ENCODE measurements at regions not wholly inside any gene's neighbourhood (a gene's known extent, or its start where the extent isn't known, plus 50 kb on each side); places are given as distances from the start of the nearest gene placed in this dataset.
"Not testable (repeated sequence)": the region's sequence is repeated elsewhere in the genome, so short reads cannot be mapped to it uniquely, and the experiment has no call there.

- H2AK5ac ChIP-seq (ENCODE audit: low read depth, low read length); H3K36me3 ChIP-seq (ENCODE audit: control insufficient read depth, insufficient read depth, low read length); H2AK9ac ChIP-seq (replicated peaks; ENCODE audit: low read depth, low read length, poor library complexity); POLR2A ChIA-PET (ENCODE audit: unreplicated experiment); DNase-seq; H2BK20ac ChIP-seq (ENCODE audit: low read depth, low read length); BruUV-seq (replicated peaks); dilution Hi-C loops (cut with HindIII; ENCODE audit: low sequenced_read_pairs, unreplicated experiment); H4K5ac ChIP-seq (ENCODE audit: low read depth, low read length); H4K8ac ChIP-seq (ENCODE audit: low read depth in 2 of 2, low read length in 2 of 2); H3K23ac ChIP-seq (ENCODE audit: low read depth, low read length); intact Hi-C loops (cut with micrococcal nuclease); H3K9me1 ChIP-seq (ENCODE audit: insufficient read depth, low read length); H3K27ac ChIP-seq (ENCODE audit: insufficient read depth, low read length); H3K4ac ChIP-seq (ENCODE audit: low read depth, low read length); H3K18ac ChIP-seq (ENCODE audit: low read depth, low read length); H3K14ac ChIP-seq (replicated peaks; ENCODE audit: low read depth, low read length); in situ Hi-C loops (cut with MboI; ENCODE audit: low sequenced_read_pairs); H3K9me3 ChIP-seq (ENCODE audit: control insufficient read depth, insufficient read depth, low read length); H3K9ac ChIP-seq (ENCODE audit: low read depth, low read length); H4K20me1 ChIP-seq (ENCODE audit: insufficient read depth, low read length); CTCF ChIA-PET; H2BK120ac ChIP-seq (ENCODE audit: low read depth, low read length); H3K56ac ChIP-seq (ENCODE audit: extremely low read depth, insufficient read depth, low read length); H2BK5ac ChIP-seq (ENCODE audit: low read depth, low read length, poor library complexity, severe bottlenecking); H3K4me2 ChIP-seq (ENCODE audit: low read depth, low read length); H3K4me1 ChIP-seq (ENCODE audit: control insufficient read depth, insufficient read depth, low read length); H2BK15ac ChIP-seq (ENCODE audit: low read depth, low read length); H4K91ac ChIP-seq (ENCODE audit: insufficient read depth, low read depth, low read length); H3K4me3 ChIP-seq (ENCODE audit: insufficient read depth, low read depth, low read length); H3K79me1 ChIP-seq (ENCODE audit: low read depth in 1 of 2, low read length in 2 of 2); ATAC-seq (ENCODE audit: low read depth); H2AFZ ChIP-seq (replicated peaks; ENCODE audit: low read length, poor library complexity); H3K27me3 ChIP-seq (ENCODE audit: control insufficient read depth, insufficient read depth, low read length): not testable (repeated sequence)
Measured at GRCh38 chrX:89567787-89568186, 353.9 kb upstream of the TGIF2LX start.

- H3K9me3 ChIP-seq (ENCODE audit: control insufficient read depth, insufficient read depth, low read length); intact Hi-C loops (cut with micrococcal nuclease); H2BK5ac ChIP-seq (ENCODE audit: low read depth, low read length, poor library complexity, severe bottlenecking); POLR2A ChIA-PET (ENCODE audit: unreplicated experiment); H4K91ac ChIP-seq (ENCODE audit: insufficient read depth, low read depth, low read length); H3K4me1 ChIP-seq (ENCODE audit: control insufficient read depth, insufficient read depth, low read length); H2BK120ac ChIP-seq (ENCODE audit: low read depth, low read length); H3K9ac ChIP-seq (ENCODE audit: low read depth, low read length); H3K56ac ChIP-seq (ENCODE audit: extremely low read depth, insufficient read depth, low read length); H2AK5ac ChIP-seq (ENCODE audit: low read depth, low read length); H3K27ac ChIP-seq (ENCODE audit: insufficient read depth, low read length); CTCF ChIA-PET; H2BK20ac ChIP-seq (ENCODE audit: low read depth, low read length); H3K4me3 ChIP-seq (ENCODE audit: insufficient read depth, low read depth, low read length); H3K79me1 ChIP-seq (ENCODE audit: low read depth in 1 of 2, low read length in 2 of 2); H3K4ac ChIP-seq (ENCODE audit: low read depth, low read length); H2AK9ac ChIP-seq (replicated peaks; ENCODE audit: low read depth, low read length, poor library complexity); H3K9me1 ChIP-seq (ENCODE audit: insufficient read depth, low read length); H3K14ac ChIP-seq (replicated peaks; ENCODE audit: low read depth, low read length); dilution Hi-C loops (cut with HindIII; ENCODE audit: low sequenced_read_pairs, unreplicated experiment); H2AFZ ChIP-seq (replicated peaks; ENCODE audit: low read length, poor library complexity); ATAC-seq (ENCODE audit: low read depth); H3K4me2 ChIP-seq (ENCODE audit: low read depth, low read length); H3K36me3 ChIP-seq (ENCODE audit: control insufficient read depth, insufficient read depth, low read length); DNase-seq; BruUV-seq (replicated peaks); H2BK15ac ChIP-seq (ENCODE audit: low read depth, low read length); H4K5ac ChIP-seq (ENCODE audit: low read depth, low read length); in situ Hi-C loops (cut with MboI; ENCODE audit: low sequenced_read_pairs); H3K23ac ChIP-seq (ENCODE audit: low read depth, low read length); H4K20me1 ChIP-seq (ENCODE audit: insufficient read depth, low read length); H3K18ac ChIP-seq (ENCODE audit: low read depth, low read length); H3K27me3 ChIP-seq (ENCODE audit: control insufficient read depth, insufficient read depth, low read length); H4K8ac ChIP-seq (ENCODE audit: low read depth in 2 of 2, low read length in 2 of 2): not testable (repeated sequence)
- WGBS, 2 experiments (ENCODE audit: extremely low coverage in 2 of 2, insufficient read length in 1 of 2): 80% methylated on average over 2 of the region's 4 CpGs; no CpG with 5 or more reads in 1 of the 2 experiments
Measured at GRCh38 chrX:89581868-89582267, 339.8 kb upstream of the TGIF2LX start.

All from IMR-90 (cell line).